Breast epithelium (tissue), 4 donors: ENCODE measurements at regions not wholly inside any gene's neighbourhood (a gene's known extent, or its start where the extent isn't known, plus 50 kb on each side); places are given as distances from the start of the nearest gene placed in this dataset.

Experiments used
- DNase-seq, 2 donors: peaks; one replicate each; pipeline ENCODE4 v3.0.0-alpha.2; 2019; ENCODE audit warnings: low spot score in 2 of 2
- H3K27ac ChIP-seq, 2 donors: fragments of 200-600 bp; sonication (generic) in 1 of 2; one replicate each; pipeline ENCODE4 v1.5.1; 2016 to 2019; ENCODE audit warnings: mild to moderate bottlenecking in 1 of 2
- H3K27me3 ChIP-seq, 2 donors: fragments of 200-600 bp; sonication (generic) in 1 of 2; one replicate each; pipeline versions ENCODE4 v1.5.1 to v1.6.0; 2017 to 2019; ENCODE audit warnings: control low read depth in 1 of 2, mild to moderate bottlenecking in 1 of 2
- H3K36me3 ChIP-seq: fragments of 200-600 bp; one replicate; pipeline ENCODE4 v1.5.1; 2019
- H3K4me1 ChIP-seq, 2 donors: fragments of 200-600 bp; sonication (generic); one replicate each; pipeline ENCODE4 v1.5.1; 2016 to 2019; ENCODE audit warnings: control low read depth in 1 of 2
- H3K4me3 ChIP-seq, 3 donors: fragments of 200-600 bp; sonication (generic); 1 replicate in 2 of 3; 2 replicates in 1 of 3; pipeline ENCODE4 v1.5.1; 2016 to 2019; ENCODE audit warnings: mild to moderate bottlenecking in 3 of 3, moderate library complexity in 2 of 3
- H3K9me3 ChIP-seq, 2 donors: fragments of 200-600 bp; sonication (generic) in 1 of 2; one replicate each; pipeline ENCODE4 v1.5.1; 2016 to 2019; ENCODE audit warnings: control low read depth in 1 of 2
- POLR2A ChIP-seq: fragments of 450-650 bp; IDR thresholded peaks from one replicate; pipeline ENCODE4 v1.6.1; 2016; ENCODE audit warnings: antibody characterized with exemption, mild to moderate bottlenecking, moderate library complexity
- POLR2AphosphoS5 ChIP-seq, 3 donors: sonication (generic); formaldehyde crosslinking; IDR thresholded peaks; one replicate each; pipeline ENCODE4 v1.6.1; 2017; ENCODE audit warnings: antibody characterized with exemption in 3 of 3
- intact Hi-C: fragments of 100-400 bp; cut with DNase I; formaldehyde crosslinking; loops from one replicate; pipeline ENCODE4 v1.15.1; 2023; ENCODE audit warnings: low total_unique reads
- TF ChIP-seq, protein P1 (sequence below), 3 donors: fragments of 450-650 bp; IDR thresholded peaks; one replicate each; pipeline ENCODE4 v1.5.1; 2016 to 2017; ENCODE audit warnings: antibody characterized with exemption in 3 of 3, mild to moderate bottlenecking in 3 of 3, moderate library complexity in 3 of 3

DNA sequence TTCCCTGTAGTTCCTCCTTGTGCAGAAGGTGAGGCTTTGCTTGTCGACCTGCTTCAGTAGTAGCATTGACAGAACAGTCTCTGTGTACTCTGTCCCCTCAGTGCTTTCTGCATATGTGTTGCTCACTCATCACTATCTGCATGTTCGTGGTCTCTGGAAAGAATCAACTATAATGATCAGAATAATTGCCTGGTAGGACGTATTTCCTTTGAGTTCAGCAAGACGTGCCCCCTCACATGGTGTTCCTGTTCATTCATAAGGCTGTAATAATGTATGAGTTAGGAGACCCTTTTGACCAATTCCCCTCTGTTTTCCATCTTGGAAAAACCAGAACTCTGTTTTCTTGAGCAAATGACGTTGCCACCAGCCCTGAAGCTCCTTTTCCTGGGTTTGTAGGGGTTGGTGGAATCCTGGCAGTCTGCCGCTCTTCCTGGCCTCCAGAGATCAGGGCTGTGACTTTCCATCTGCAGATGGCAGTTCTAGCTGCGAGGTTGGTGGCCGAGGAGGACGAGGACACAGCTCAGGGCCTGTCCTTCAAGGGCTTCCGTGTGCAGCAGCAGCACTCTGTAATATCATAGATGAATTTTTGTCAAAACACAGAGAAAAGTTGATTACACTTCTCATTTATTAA, 61.9 kb downstream of the EXOSC2 start:
- H3K4me3 ChIP-seq: no peak overlapping the region
- no peak for DNase-seq
- no peak overlapping the region for H3K27ac ChIP-seq
- intact Hi-C loops: no loop called here
- H3K36me3 ChIP-seq: no peaks in the 10 kb centered on the region
- TF ChIP-seq, protein P1, sequence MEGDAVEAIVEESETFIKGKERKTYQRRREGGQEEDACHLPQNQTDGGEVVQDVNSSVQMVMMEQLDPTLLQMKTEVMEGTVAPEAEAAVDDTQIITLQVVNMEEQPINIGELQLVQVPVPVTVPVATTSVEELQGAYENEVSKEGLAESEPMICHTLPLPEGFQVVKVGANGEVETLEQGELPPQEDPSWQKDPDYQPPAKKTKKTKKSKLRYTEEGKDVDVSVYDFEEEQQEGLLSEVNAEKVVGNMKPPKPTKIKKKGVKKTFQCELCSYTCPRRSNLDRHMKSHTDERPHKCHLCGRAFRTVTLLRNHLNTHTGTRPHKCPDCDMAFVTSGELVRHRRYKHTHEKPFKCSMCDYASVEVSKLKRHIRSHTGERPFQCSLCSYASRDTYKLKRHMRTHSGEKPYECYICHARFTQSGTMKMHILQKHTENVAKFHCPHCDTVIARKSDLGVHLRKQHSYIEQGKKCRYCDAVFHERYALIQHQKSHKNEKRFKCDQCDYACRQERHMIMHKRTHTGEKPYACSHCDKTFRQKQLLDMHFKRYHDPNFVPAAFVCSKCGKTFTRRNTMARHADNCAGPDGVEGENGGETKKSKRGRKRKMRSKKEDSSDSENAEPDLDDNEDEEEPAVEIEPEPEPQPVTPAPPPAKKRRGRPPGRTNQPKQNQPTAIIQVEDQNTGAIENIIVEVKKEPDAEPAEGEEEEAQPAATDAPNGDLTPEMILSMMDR (IDR thresholded peaks at IDR 0.05): no peak
- TF ChIP-seq POLR2A (no peak), POLR2AphosphoS5 (IDR thresholded peaks at IDR 0.05) (no peak)
- H3K27me3 ChIP-seq: no peaks in the 10 kb centered on the region
- H3K4me1 ChIP-seq: no peaks in the 10 kb centered on the region
- H3K9me3 ChIP-seq: no peaks in the 10 kb centered on the region

DNA sequence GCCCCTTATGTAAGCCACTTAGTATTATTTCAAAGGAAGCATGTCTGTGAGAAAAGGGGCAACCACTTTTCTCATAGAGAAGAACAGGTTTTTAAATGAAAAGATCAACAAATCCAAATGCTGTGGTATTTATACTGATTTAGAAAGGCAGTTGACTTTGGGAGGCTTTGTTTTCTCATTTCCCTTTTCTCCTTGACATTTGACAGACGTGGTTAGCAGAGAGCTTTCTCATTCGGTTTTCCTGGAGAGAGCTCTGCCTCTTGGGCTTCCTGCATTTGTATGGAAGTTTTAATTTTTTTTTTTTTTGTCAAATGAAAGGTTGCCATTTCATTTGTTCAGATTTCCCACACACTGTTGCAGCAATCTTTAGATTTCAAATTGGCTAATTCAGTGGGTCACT, 62.5 kb downstream of the EXOSC2 start:
- TF ChIP-seq, protein P1 (IDR thresholded peaks at IDR 0.05): no peak
- no peak for TF ChIP-seq POLR2A
- TF ChIP-seq POLR2AphosphoS5 (IDR thresholded peaks at IDR 0.05): no peak
- Histone ChIP-seq H3K4me3 (no peak overlapping the region), H3K4me1 (no peaks in the 10 kb centered on the region), H3K27me3 (no peaks in the 10 kb centered on the region), H3K27ac (no peak overlapping the region), H3K9me3 (no peaks in the 10 kb centered on the region), H3K36me3 (no peaks in the 10 kb centered on the region)
- intact Hi-C loops: no loop called here
- no peak for DNase-seq

DNA sequence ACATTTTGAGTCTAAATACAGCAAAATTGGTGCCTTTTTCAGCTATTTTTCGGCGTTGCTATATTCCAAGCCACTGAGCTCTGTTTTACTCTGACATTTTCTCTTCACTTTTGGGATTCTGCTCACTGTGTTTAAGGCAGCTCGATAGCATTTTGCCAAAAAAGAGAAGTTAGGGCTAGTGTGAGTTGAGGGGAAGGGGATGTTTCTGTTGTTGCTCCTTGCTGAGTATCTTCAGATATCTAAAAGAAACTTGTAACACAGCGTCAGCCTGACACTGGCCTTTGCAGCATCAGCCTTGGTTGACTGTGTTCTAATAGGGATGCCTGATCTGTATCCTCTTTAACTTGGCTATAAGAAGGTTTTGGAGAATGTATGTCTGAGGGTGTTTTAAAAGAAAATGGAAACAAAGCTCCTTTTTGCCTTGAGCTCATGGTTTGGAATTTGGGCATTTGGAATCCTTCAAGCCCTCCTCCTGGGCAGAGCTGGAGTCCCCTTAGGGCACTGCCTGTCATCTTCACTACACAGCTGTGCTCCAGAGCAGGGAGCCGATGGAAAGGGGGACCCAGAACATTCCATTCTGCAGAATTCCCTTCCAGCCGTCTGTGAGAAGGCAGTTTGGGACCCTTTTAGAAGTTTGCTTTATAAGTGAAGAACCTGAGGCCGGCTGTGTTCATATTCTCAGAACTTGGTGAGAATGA, 63.0 kb downstream of the EXOSC2 start:
- no peaks in the 10 kb centered on the region for H3K9me3 ChIP-seq
- H3K27me3 ChIP-seq: no peaks in the 10 kb centered on the region
- DNase-seq: no peak
- TF ChIP-seq, protein P1 (IDR thresholded peaks at IDR 0.05): no peak
- TF ChIP-seq POLR2AphosphoS5 (IDR thresholded peaks at IDR 0.05): no peak
- no peak for TF ChIP-seq POLR2A
- H3K27ac ChIP-seq: no peak overlapping the region
- intact Hi-C loops: no loop called here
- no peaks in the 10 kb centered on the region for H3K36me3 ChIP-seq
- H3K4me1 ChIP-seq: no peaks in the 10 kb centered on the region
- no peak overlapping the region for H3K4me3 ChIP-seq

DNA sequence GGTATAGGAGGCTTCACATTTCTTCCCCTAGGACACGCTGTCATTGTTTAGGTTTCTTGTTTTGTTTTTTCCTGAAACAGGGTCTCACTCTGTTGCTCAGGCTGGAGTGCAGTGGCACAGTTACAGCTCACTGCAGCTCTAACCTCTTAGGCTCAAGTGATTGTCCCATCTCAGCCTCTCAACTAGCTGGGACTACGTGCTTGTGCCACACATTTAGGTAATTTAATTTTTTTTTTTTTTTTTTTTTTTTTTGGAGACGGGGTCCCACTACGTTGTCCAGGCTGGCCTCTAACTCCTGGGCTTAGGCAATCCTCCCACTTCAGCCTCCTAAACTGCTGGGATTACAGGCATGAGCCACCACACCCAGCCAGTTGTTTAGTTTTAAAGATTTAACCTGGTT, 66.2 kb downstream of the EXOSC2 start:
- no peak overlapping the region for H3K27ac ChIP-seq
- no peak for TF ChIP-seq POLR2A
- TF ChIP-seq, protein P1 (IDR thresholded peaks at IDR 0.05): no peak
- no peak for TF ChIP-seq POLR2AphosphoS5 (IDR thresholded peaks at IDR 0.05)
- H3K4me1 ChIP-seq: no peaks in the 10 kb centered on the region
- no peaks in the 10 kb centered on the region for H3K27me3 ChIP-seq
- no peak overlapping the region for H3K4me3 ChIP-seq
- H3K9me3 ChIP-seq: no peaks in the 10 kb centered on the region
- intact Hi-C loops: loop anchor here (10.0 kb wide), 1 partner anchor 95 kb away; no protein-coding TSS in a partner anchor
- no peak for DNase-seq
- no peaks in the 10 kb centered on the region for H3K36me3 ChIP-seq
